ENCODE measurements at regions not wholly inside any gene's neighbourhood (a gene's known extent, or its start where the extent isn't known, plus 50 kb on each side); places are given as distances from the start of the nearest gene placed in this dataset.

- ATAC-seq (no peak), DNase-seq (no peak)
- Mint-ChIP-seq H3K36me3 (no peaks in the 10 kb centered on the region), H3K4me1 (peaks cover 4% of the 10 kb centered on the region), H3K9me3 (ENCODE audit: low read depth) (no peaks in the 10 kb centered on the region), H3K4me3 (no peak overlapping the region), H3K27ac (no peak overlapping the region), H3K27me3 (no peaks in the 10 kb centered on the region)
- CTCF ChIA-PET: no interaction called here
Measured at GRCh38 chr4:177008071-177008835, 215.5 kb upstream of the VEGFC start.

GRCh38 chr4:177008836-177009501 lies 216.2 kb upstream of the VEGFC start:
- CTCF ChIA-PET: no interaction called here
- peaks cover 4% of the 10 kb centered on the region for H3K4me1 Mint-ChIP-seq
- H3K4me3 Mint-ChIP-seq: no peak overlapping the region
- no peaks in the 10 kb centered on the region for H3K36me3 Mint-ChIP-seq
- H3K9me3 Mint-ChIP-seq (ENCODE audit: low read depth): no peaks in the 10 kb centered on the region
- DNase-seq (no peak), ATAC-seq (no peak)
- H3K27me3 Mint-ChIP-seq: no peaks in the 10 kb centered on the region
- no peak overlapping the region for H3K27ac Mint-ChIP-seq

GRCh38 chr4:177010418-177010817 lies 217.7 kb upstream of the VEGFC start:
- Mint-ChIP-seq H3K4me3 (no peak overlapping the region), H3K9me3 (ENCODE audit: low read depth) (peaks cover 2% of the 10 kb centered on the region), H3K4me1 (peaks cover 4% of the 10 kb centered on the region), H3K27me3 (no peaks in the 10 kb centered on the region), H3K27ac (no peak overlapping the region), H3K36me3 (no peaks in the 10 kb centered on the region)
- DNase-seq: no peak
- CTCF ChIA-PET: no interaction called here
- no peak for ATAC-seq

- no peaks in the 10 kb centered on the region for H3K4me1 Mint-ChIP-seq
- no peak overlapping the region for H3K4me3 Mint-ChIP-seq
- DNase-seq (no peak), ATAC-seq (no peak)
- H3K27me3 Mint-ChIP-seq: no peaks in the 10 kb centered on the region
- H3K27ac Mint-ChIP-seq: no peak overlapping the region
- CTCF ChIA-PET: no interaction called here
- no peaks in the 10 kb centered on the region for H3K36me3 Mint-ChIP-seq
- H3K9me3 Mint-ChIP-seq (ENCODE audit: low read depth): peaks cover 2% of the 10 kb centered on the region
Measured at GRCh38 chr4:177012918-177013545, 220.3 kb upstream of the VEGFC start.

- H3K4me3 Mint-ChIP-seq: no peak overlapping the region
- no peaks in the 10 kb centered on the region for H3K27me3 Mint-ChIP-seq
- CTCF ChIA-PET: interaction anchor here (0.8 kb wide), 1 partner anchor 124 kb away, joined by 3 read pairs; no protein-coding TSS in a partner anchor
- peaks cover 2% of the 10 kb centered on the region for H3K9me3 Mint-ChIP-seq (ENCODE audit: low read depth)
- H3K4me1 Mint-ChIP-seq: no peaks in the 10 kb centered on the region
- no peak for DNase-seq
- H3K36me3 Mint-ChIP-seq: no peaks in the 10 kb centered on the region
- no peak overlapping the region for H3K27ac Mint-ChIP-seq
- no peak for ATAC-seq
Measured at GRCh38 chr4:177016541-177017141, 223.9 kb upstream of the VEGFC start.

GRCh38 chr4:177023951-177024350 lies 231.2 kb upstream of the VEGFC start:
- H3K9me3 Mint-ChIP-seq (ENCODE audit: low read depth): peaks cover 4% of the 10 kb centered on the region
- H3K4me3 Mint-ChIP-seq: no peak overlapping the region
- CTCF ChIA-PET: no interaction called here

GRCh38 chr4:177032341-177032740 lies 239.6 kb upstream of the VEGFC start:
- Mint-ChIP-seq H3K27me3 (no peaks in the 10 kb centered on the region), H3K27ac (no peak overlapping the region), H3K4me3 (no peak overlapping the region), H3K4me1 (no peaks in the 10 kb centered on the region), H3K36me3 (no peaks in the 10 kb centered on the region), H3K9me3 (ENCODE audit: low read depth) (no peaks in the 10 kb centered on the region)
- DNase-seq: no peak
- no peak for ATAC-seq
- CTCF ChIA-PET: interaction anchor here (1.2 to 1.3 kb wide), 2 partner anchors 15 to 20 kb away, joined by 3 to 5 read pairs; no protein-coding TSS in a partner anchor

More at GRCh38 chr4:177023951-177024350, 231.2 kb upstream of the VEGFC start:
- ATAC-seq (no peak), DNase-seq (no peak)
- Mint-ChIP-seq H3K36me3 (no peaks in the 10 kb centered on the region), H3K27me3 (no peaks in the 10 kb centered on the region), H3K4me1 (no peaks in the 10 kb centered on the region), H3K27ac (no peak overlapping the region)

- Mint-ChIP-seq H3K4me1 (no peaks in the 10 kb centered on the region), H3K27me3 (no peaks in the 10 kb centered on the region), H3K4me3 (no peak overlapping the region), H3K27ac (no peak overlapping the region), H3K9me3 (ENCODE audit: low read depth) (no peaks in the 10 kb centered on the region), H3K36me3 (no peaks in the 10 kb centered on the region)
- no peak for ATAC-seq
- DNase-seq: no peak
- CTCF ChIA-PET: interaction anchor here (1.3 kb wide), 1 partner anchor 14 kb away, joined by 5 read pairs; no protein-coding TSS in a partner anchor
Measured at GRCh38 chr4:177033135-177033534, 240.4 kb upstream of the VEGFC start.

GRCh38 chr4:177033632-177034031 lies 240.9 kb upstream of the VEGFC start:
- Mint-ChIP-seq H3K4me3 (no peak overlapping the region), H3K27ac (no peak overlapping the region), H3K9me3 (ENCODE audit: low read depth) (no peaks in the 10 kb centered on the region), H3K36me3 (no peaks in the 10 kb centered on the region), H3K4me1 (no peaks in the 10 kb centered on the region), H3K27me3 (no peaks in the 10 kb centered on the region)
- CTCF ChIA-PET: interaction anchor here (1.3 kb wide), 1 partner anchor 14 kb away, joined by 5 read pairs; no protein-coding TSS in a partner anchor
- DNase-seq (no peak), ATAC-seq (no peak)

GRCh38 chr4:177041356-177041755 lies 248.6 kb upstream of the VEGFC start:
- no peak overlapping the region for H3K4me3 Mint-ChIP-seq
- H3K27me3 Mint-ChIP-seq: no peaks in the 10 kb centered on the region
- no peaks in the 10 kb centered on the region for H3K36me3 Mint-ChIP-seq
- H3K4me1 Mint-ChIP-seq: no peaks in the 10 kb centered on the region
- CTCF ChIA-PET: no interaction called here
- DNase-seq (no peak), ATAC-seq (no peak)
- H3K9me3 Mint-ChIP-seq (ENCODE audit: low read depth): no peaks in the 10 kb centered on the region
- no peak overlapping the region for H3K27ac Mint-ChIP-seq

GRCh38 chr4:177047070-177047850 lies 254.5 kb upstream of the VEGFC start:
- no peaks in the 10 kb centered on the region for H3K9me3 Mint-ChIP-seq (ENCODE audit: low read depth)
- H3K4me3 Mint-ChIP-seq: no peak overlapping the region
- peak; percentile 63 for DNase-seq
- no peaks in the 10 kb centered on the region for H3K4me1 Mint-ChIP-seq
- H3K27me3 Mint-ChIP-seq: peaks cover 16% of the 10 kb centered on the region
- H3K27ac Mint-ChIP-seq: no peak overlapping the region
- CTCF ChIA-PET: interaction anchor here (0.5 to 1.5 kb wide), 21 partner anchors 10 to 1795 kb away, joined by 3 to 18 read pairs (median 4); partner anchors contain the start of gene VEGFC
- ATAC-seq: peak; percentile 85
- H3K36me3 Mint-ChIP-seq: no peaks in the 10 kb centered on the region

- no peak for ATAC-seq
- Mint-ChIP-seq H3K9me3 (ENCODE audit: low read depth) (no peaks in the 10 kb centered on the region), H3K36me3 (no peaks in the 10 kb centered on the region), H3K4me3 (no peak overlapping the region), H3K27me3 (peaks cover 16% of the 10 kb centered on the region), H3K4me1 (no peaks in the 10 kb centered on the region), H3K27ac (no peak overlapping the region)
- DNase-seq: no peak
- CTCF ChIA-PET: interaction anchor here (0.5 to 1.5 kb wide), 19 partner anchors 9 to 1794 kb away, joined by 3 to 18 read pairs (median 4); partner anchors contain the start of gene VEGFC
Measured at GRCh38 chr4:177047851-177048174, 255.1 kb upstream of the VEGFC start.
